ENCODE measurements at regions not wholly inside any gene's neighbourhood (a gene's known extent, or its start where the extent isn't known, plus 50 kb on each side); places are given as distances from the start of the nearest gene placed in this dataset.

- TF ChIP-seq, protein P1, sequence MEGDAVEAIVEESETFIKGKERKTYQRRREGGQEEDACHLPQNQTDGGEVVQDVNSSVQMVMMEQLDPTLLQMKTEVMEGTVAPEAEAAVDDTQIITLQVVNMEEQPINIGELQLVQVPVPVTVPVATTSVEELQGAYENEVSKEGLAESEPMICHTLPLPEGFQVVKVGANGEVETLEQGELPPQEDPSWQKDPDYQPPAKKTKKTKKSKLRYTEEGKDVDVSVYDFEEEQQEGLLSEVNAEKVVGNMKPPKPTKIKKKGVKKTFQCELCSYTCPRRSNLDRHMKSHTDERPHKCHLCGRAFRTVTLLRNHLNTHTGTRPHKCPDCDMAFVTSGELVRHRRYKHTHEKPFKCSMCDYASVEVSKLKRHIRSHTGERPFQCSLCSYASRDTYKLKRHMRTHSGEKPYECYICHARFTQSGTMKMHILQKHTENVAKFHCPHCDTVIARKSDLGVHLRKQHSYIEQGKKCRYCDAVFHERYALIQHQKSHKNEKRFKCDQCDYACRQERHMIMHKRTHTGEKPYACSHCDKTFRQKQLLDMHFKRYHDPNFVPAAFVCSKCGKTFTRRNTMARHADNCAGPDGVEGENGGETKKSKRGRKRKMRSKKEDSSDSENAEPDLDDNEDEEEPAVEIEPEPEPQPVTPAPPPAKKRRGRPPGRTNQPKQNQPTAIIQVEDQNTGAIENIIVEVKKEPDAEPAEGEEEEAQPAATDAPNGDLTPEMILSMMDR (IDR thresholded peaks at IDR 0.05): no peak
- no peak for TF ChIP-seq POLR2A (IDR thresholded peaks at IDR 0.05)
Measured at GRCh38 chr9:30673132-30673531, 1711.3 kb upstream of the ACO1 start.

All from testis (tissue), 2 donors.